ENCODE measurements at regions not wholly inside any gene's neighbourhood (a gene's known extent, or its start where the extent isn't known, plus 50 kb on each side); places are given as distances from the start of the nearest gene placed in this dataset.

DNA sequence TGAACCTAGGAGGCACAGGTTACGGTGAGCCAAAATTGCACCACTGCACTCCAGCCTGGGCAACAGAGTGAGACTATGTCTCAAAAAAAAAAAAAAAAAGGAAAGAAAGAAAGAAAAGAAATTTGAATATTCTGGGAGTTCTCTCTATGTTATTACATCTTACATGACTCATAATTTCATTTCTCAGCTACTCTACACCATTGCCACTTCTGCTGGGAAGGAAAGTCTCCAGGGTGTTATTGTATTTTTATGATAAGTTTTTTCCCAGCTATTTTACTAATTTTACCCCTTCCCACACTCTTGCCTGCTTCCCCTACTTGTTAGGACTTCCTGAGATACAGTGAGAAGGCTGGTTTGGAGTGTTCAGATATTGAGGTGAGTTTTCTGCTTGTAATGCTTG, 69.7 kb upstream of the UMPS start:
- CTCF ChIA-PET, result interaction anchor here (0.6 kb wide), 1 partner anchor 236 kb away, joined by 6 read pairs; no protein-coding TSS in a partner anchor
- intact Hi-C loops (cut with micrococcal nuclease; ENCODE audit: unreplicated experiment), result no loop called here

DNA sequence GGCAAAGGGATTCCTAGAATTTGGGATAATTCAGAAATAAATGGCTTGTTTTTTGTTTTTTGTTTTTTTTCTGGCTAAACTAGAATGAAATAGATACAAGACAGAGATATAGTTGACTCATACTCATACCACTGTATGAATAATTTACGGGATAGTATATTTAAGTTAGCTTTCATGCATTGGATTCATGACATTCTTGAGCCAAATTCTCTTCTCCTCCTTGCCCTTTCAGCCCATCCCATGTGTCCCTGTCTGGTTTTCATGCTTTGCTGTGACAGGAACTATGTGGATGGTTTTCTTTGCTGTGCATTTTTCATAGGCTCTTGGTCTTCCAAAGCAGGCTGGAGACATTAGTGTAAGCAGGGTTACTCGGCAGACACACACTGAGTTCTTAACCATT, 66.6 kb upstream of the UMPS start:
- Histone ChIP-seq H3K27me3 (ENCODE audit: insufficient read depth, low read depth) (no peaks in the 10 kb centered on the region), H2AFZ (no peak overlapping the region), H3K9me2 (ENCODE audit: insufficient read depth) (no peaks in the 10 kb centered on the region), H3K9me3 (ENCODE audit: insufficient read depth, low read depth) (no peaks in the 10 kb centered on the region), H3K36me3 (ENCODE audit: low read depth) (no peaks in the 10 kb centered on the region), H3K4me3 (no peak overlapping the region), H3K4me1 (replicated peaks; ENCODE audit: insufficient read depth) (no peaks in the 10 kb centered on the region), H3K27ac (no peak overlapping the region), H3K79me2 (ENCODE audit: low read depth) (no peaks in the 10 kb centered on the region), H3F3A (ENCODE audit: insufficient read depth, low read depth) (no peaks in the 10 kb centered on the region), H4K20me1 (ENCODE audit: insufficient read depth) (no peaks in the 10 kb centered on the region), H3K4me2 (no peak overlapping the region)
- ChIA-PET POLR2A (ENCODE audit: unreplicated experiment) (no interaction called here), CTCF (interaction anchor here (0.6 kb wide), 1 partner anchor 90 kb away, joined by 3 read pairs; no protein-coding TSS in a partner anchor)
- no TSS peak for BruUV-seq (replicated peaks)
- intact Hi-C loops (cut with micrococcal nuclease; ENCODE audit: unreplicated experiment), result no loop called here
- TF ChIP-seq CTCF (conservative IDR thresholded peaks at IDR 0.05) (no peak), EZH2 (IDR thresholded peaks at IDR 0.05; ENCODE audit: low read depth) (no peak)
- DNase-seq, result no peak

More for the DNA sequence above, 69.7 kb upstream of the UMPS start:
- POLR2A ChIA-PET (ENCODE audit: unreplicated experiment), result no interaction called here
- no peaks in the 10 kb centered on the region for H3F3A ChIP-seq (ENCODE audit: insufficient read depth, low read depth)
- no peak for DNase-seq
- TF ChIP-seq CTCF (conservative IDR thresholded peaks at IDR 0.05), result no peak
- no peak for TF ChIP-seq EZH2 (IDR thresholded peaks at IDR 0.05; ENCODE audit: low read depth)
- H3K9me3 ChIP-seq (ENCODE audit: insufficient read depth, low read depth), result no peaks in the 10 kb centered on the region
- no TSS peak for BruUV-seq (replicated peaks)
- no peak overlapping the region for H3K4me2 ChIP-seq
- H3K36me3 ChIP-seq (ENCODE audit: low read depth), result no peaks in the 10 kb centered on the region
- no peak overlapping the region for H3K27ac ChIP-seq
- H3K27me3 ChIP-seq (ENCODE audit: insufficient read depth, low read depth), result no peaks in the 10 kb centered on the region
- H4K20me1 ChIP-seq (ENCODE audit: insufficient read depth), result no peaks in the 10 kb centered on the region
- H3K9me2 ChIP-seq (ENCODE audit: insufficient read depth), result no peaks in the 10 kb centered on the region
- H3K4me1 ChIP-seq (replicated peaks; ENCODE audit: insufficient read depth), result no peaks in the 10 kb centered on the region
- no peaks in the 10 kb centered on the region for H3K79me2 ChIP-seq (ENCODE audit: low read depth)
- H2AFZ ChIP-seq, result no peak overlapping the region
- H3K4me3 ChIP-seq, result no peak overlapping the region

- Histone ChIP-seq H2AFZ (no peak overlapping the region), H3K27ac (no peak overlapping the region), H3K36me3 (ENCODE audit: low read depth) (no peaks in the 10 kb centered on the region), H3K4me1 (replicated peaks; ENCODE audit: insufficient read depth) (no peaks in the 10 kb centered on the region), H3K9me3 (ENCODE audit: insufficient read depth, low read depth) (no peaks in the 10 kb centered on the region), H3K9me2 (ENCODE audit: insufficient read depth) (no peaks in the 10 kb centered on the region), H3K79me2 (ENCODE audit: low read depth) (no peaks in the 10 kb centered on the region), H3K4me2 (no peak overlapping the region), H3K4me3 (no peak overlapping the region), H3K27me3 (ENCODE audit: insufficient read depth, low read depth) (no peaks in the 10 kb centered on the region), H3F3A (ENCODE audit: insufficient read depth, low read depth) (no peaks in the 10 kb centered on the region), H4K20me1 (ENCODE audit: insufficient read depth) (no peaks in the 10 kb centered on the region)
- POLR2A ChIA-PET (ENCODE audit: unreplicated experiment), result interaction anchor here (0.6 kb wide), 2 partner anchors 79 to 402 kb away, joined by 10 to 12 read pairs; no protein-coding TSS in a partner anchor
- TF ChIP-seq CTCF (conservative IDR thresholded peaks at IDR 0.05) (no peak), EZH2 (IDR thresholded peaks at IDR 0.05; ENCODE audit: low read depth) (no peak)
- no TSS peak for BruUV-seq (replicated peaks)
- intact Hi-C loops (cut with micrococcal nuclease; ENCODE audit: unreplicated experiment), result no loop called here
- CTCF ChIA-PET, result no interaction called here
- DNase-seq, result no peak
Observed at GRCh38 chr3:124664804-124665203, 65.4 kb upstream of the UMPS start.
